ENCODE measurements at regions not wholly inside any gene's neighbourhood (a gene's known extent, or its start where the extent isn't known, plus 50 kb on each side); places are given as distances from the start of the nearest gene placed in this dataset.
"Not testable (repeated sequence)": the region's sequence is repeated elsewhere in the genome, so short reads cannot be mapped to it uniquely, and the experiment has no call there.

GRCh38 chr2:90298126-90298755 lies 1606.8 kb downstream of the RPIA start:
- TF ChIP-seq SMC3 (IDR thresholded peaks at IDR 0.05; ENCODE audit: borderline replicate concordance, low read length); CREB1 (IDR thresholded peaks at IDR 0.05; ENCODE audit: low read depth); CEBPB (IDR thresholded peaks at IDR 0.05; ENCODE audit: borderline replicate concordance in 1 of 2, low read depth in 2 of 2, low read length in 2 of 2): not testable (repeated sequence)
- TF ChIP-seq, protein P1, sequence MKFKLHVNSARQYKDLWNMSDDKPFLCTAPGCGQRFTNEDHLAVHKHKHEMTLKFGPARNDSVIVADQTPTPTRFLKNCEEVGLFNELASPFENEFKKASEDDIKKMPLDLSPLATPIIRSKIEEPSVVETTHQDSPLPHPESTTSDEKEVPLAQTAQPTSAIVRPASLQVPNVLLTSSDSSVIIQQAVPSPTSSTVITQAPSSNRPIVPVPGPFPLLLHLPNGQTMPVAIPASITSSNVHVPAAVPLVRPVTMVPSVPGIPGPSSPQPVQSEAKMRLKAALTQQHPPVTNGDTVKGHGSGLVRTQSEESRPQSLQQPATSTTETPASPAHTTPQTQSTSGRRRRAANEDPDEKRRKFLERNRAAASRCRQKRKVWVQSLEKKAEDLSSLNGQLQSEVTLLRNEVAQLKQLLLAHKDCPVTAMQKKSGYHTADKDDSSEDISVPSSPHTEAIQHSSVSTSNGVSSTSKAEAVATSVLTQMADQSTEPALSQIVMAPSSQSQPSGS (IDR thresholded peaks at IDR 0.05; ENCODE audit: low read length), result not testable (repeated sequence)

All from GM12878 (cell line).